H9 (cell line): ENCODE measurements at regions not wholly inside any gene's neighbourhood (a gene's known extent, or its start where the extent isn't known, plus 50 kb on each side); places are given as distances from the start of the nearest gene placed in this dataset.

Experiments
- DNase-seq: peaks from one replicate; pipeline ENCODE4 v3.0.0-alpha.2; 2017
- H2AFZ ChIP-seq: one replicate; pipeline ENCODE4 v1.6.1; 2013; ENCODE audit warnings: mild to moderate bottlenecking, low read length, control low read depth, moderate library complexity
- H2AK5ac ChIP-seq: 2 replicates; pipeline ENCODE4 v1.6.1; 2013; ENCODE audit warnings: low read length, control low read depth, mixed read lengths; ENCODE audit not compliant: insufficient read length
- H2BK120ac ChIP-seq: one replicate; pipeline ENCODE4 v1.6.1; 2013; ENCODE audit warnings: low read depth, mild to moderate bottlenecking, low read length, control low read depth, inconsistent platforms; ENCODE audit not compliant: poor library complexity, severe bottlenecking
- H2BK12ac ChIP-seq: 2 replicates; pipeline ENCODE4 v1.6.1; 2013; ENCODE audit warnings: low read length, control low read depth, mixed read lengths, low read depth; ENCODE audit not compliant: insufficient read length
- H2BK15ac ChIP-seq: 2 replicates; pipeline ENCODE4 v1.6.1; 2013; ENCODE audit warnings: low read depth, low read length, control low read depth
- H2BK20ac ChIP-seq: one replicate; pipeline ENCODE4 v1.6.1; 2013; ENCODE audit warnings: low read depth, mild to moderate bottlenecking, low read length, control low read depth, inconsistent platforms; ENCODE audit not compliant: poor library complexity, severe bottlenecking
- H2BK5ac ChIP-seq: 2 replicates; pipeline ENCODE4 v1.6.1; 2013; ENCODE audit warnings: low read length, control low read depth, mixed read lengths; ENCODE audit not compliant: insufficient read length
- H3K14ac ChIP-seq: 2 replicates; pipeline ENCODE4 v1.6.1; 2013; ENCODE audit warnings: low read length, control low read depth; ENCODE audit not compliant: insufficient read depth
- H3K18ac ChIP-seq: 2 replicates; pipeline ENCODE4 v1.6.1; 2013; ENCODE audit warnings: low read depth, mild to moderate bottlenecking, mixed read lengths, low read length, control low read depth; ENCODE audit not compliant: insufficient read length
- H3K23ac ChIP-seq: 2 replicates; pipeline ENCODE4 v1.6.1; 2013; ENCODE audit warnings: low read length, control low read depth, mixed read lengths, low read depth; ENCODE audit not compliant: insufficient read length
- H3K23me2 ChIP-seq: 2 replicates; pipeline ENCODE4 v1.6.1; 2013; ENCODE audit warnings: low read depth, mild to moderate bottlenecking, mixed read lengths, low read length, control low read depth; ENCODE audit not compliant: insufficient read length, poor library complexity, severe bottlenecking
- H3K27ac ChIP-seq: 2 replicates; pipeline ENCODE4 v1.5.1; 2013; ENCODE audit warnings: low read length, control low read depth, mixed read lengths, low read depth; ENCODE audit not compliant: insufficient read length
- H3K27me3 ChIP-seq: 2 replicates; pipeline ENCODE4 v1.6.1; 2013; ENCODE audit warnings: low read length, control low read depth, inconsistent platforms; ENCODE audit not compliant: insufficient read depth
- H3K4ac ChIP-seq: 2 replicates; pipeline ENCODE4 v1.6.1; 2013; ENCODE audit warnings: low read depth, mild to moderate bottlenecking, control low read depth, inconsistent platforms, low read length, moderate library complexity
- H3K4me1 ChIP-seq: 2 replicates; pipeline ENCODE4 v1.6.1; 2013; ENCODE audit warnings: low read length, control low read depth, inconsistent platforms; ENCODE audit not compliant: insufficient read depth
- H3K4me2 ChIP-seq: 2 replicates; pipeline ENCODE4 v1.6.1; 2013; ENCODE audit warnings: low read length, control low read depth, mixed read lengths; ENCODE audit not compliant: insufficient read length, insufficient read depth
- H3K56ac ChIP-seq: 2 replicates; pipeline ENCODE4 v1.6.1; 2013; ENCODE audit warnings: low read depth, mild to moderate bottlenecking, mixed read lengths, low read length, control low read depth; ENCODE audit not compliant: insufficient read length
- H3K79me1 ChIP-seq: 2 replicates; pipeline ENCODE4 v1.6.1; 2013; ENCODE audit warnings: low read depth, mild to moderate bottlenecking, moderate library complexity, low read length, control low read depth, inconsistent platforms; ENCODE audit not compliant: insufficient read depth, poor library complexity, severe bottlenecking
- H3K79me2 ChIP-seq: 2 replicates; pipeline ENCODE4 v1.6.1; 2013; ENCODE audit warnings: low read length, control low read depth, inconsistent platforms; ENCODE audit not compliant: insufficient read depth
- H3K9ac ChIP-seq: 2 replicates; pipeline ENCODE4 v1.6.1; 2013; ENCODE audit warnings: low read length, control low read depth, mixed read lengths; ENCODE audit not compliant: insufficient read length; ENCODE audit errors: extremely low read depth
- H3K9me3 ChIP-seq: one replicate; pipeline ENCODE4 v1.6.1; 2013; ENCODE audit warnings: low read depth, low read length, inconsistent platforms; ENCODE audit not compliant: control insufficient read depth
- H3T11ph ChIP-seq: one replicate; pipeline ENCODE4 v1.6.1; 2013; ENCODE audit warnings: mild to moderate bottlenecking, low read length, control low read depth, inconsistent platforms
- H4K20me1 ChIP-seq: one replicate; pipeline ENCODE4 v1.6.1; 2013; ENCODE audit not compliant: control insufficient read depth, insufficient read length, insufficient read depth
- H4K5ac ChIP-seq: 2 replicates; pipeline ENCODE4 v1.6.1; 2013; ENCODE audit warnings: low read depth, mild to moderate bottlenecking, mixed read lengths, low read length, control low read depth; ENCODE audit not compliant: insufficient read length
- H4K8ac ChIP-seq: replicated peaks from 2 replicates; pipeline ENCODE4 v1.6.1; 2013; ENCODE audit warnings: low read length, control low read depth, mixed read lengths, low read depth; ENCODE audit not compliant: insufficient read length
- H4K91ac ChIP-seq: 2 replicates; pipeline ENCODE4 v1.6.1; 2013; ENCODE audit warnings: low read depth, mild to moderate bottlenecking, moderate library complexity, mixed read lengths, low read length, control low read depth; ENCODE audit not compliant: insufficient read length
- H3K27ac Mint-ChIP-seq, 3 experiments: 2 replicates in 2 of 3; 3 replicates in 1 of 3; pipeline ENCODE4 v1.8.0; 2020 to 2021; ENCODE audit warnings: mixed read lengths in 3 of 3, mild to moderate bottlenecking in 1 of 3, moderate library complexity in 1 of 3
- H3K27me3 Mint-ChIP-seq: 2 replicates; pipeline ENCODE4 v1.8.0; 2021; ENCODE audit warnings: low read depth, mild to moderate bottlenecking, moderate library complexity, mixed read lengths
- H3K36me3 Mint-ChIP-seq, 3 experiments: 2 replicates in 2 of 3; 3 replicates in 1 of 3; pipeline ENCODE4 v1.8.0; 2020 to 2021; ENCODE audit warnings: low read depth in 3 of 3, mixed read lengths in 3 of 3; ENCODE audit not compliant: insufficient read depth in 1 of 3
- H3K4me1 Mint-ChIP-seq, 2 experiments: 2 replicates each; pipeline ENCODE4 v1.8.0; 2020; ENCODE audit warnings: mixed read lengths in 2 of 2
- H3K4me3 Mint-ChIP-seq, 2 experiments: 2 replicates in 1 of 2; 3 replicates in 1 of 2; pipeline ENCODE4 v1.8.0; 2020 to 2021; ENCODE audit warnings: mild to moderate bottlenecking in 2 of 2, mixed read lengths in 2 of 2, moderate library complexity in 1 of 2
- H3K9me3 Mint-ChIP-seq, 2 experiments: 2 replicates in 1 of 2; 3 replicates in 1 of 2; pipeline ENCODE4 v1.8.0; 2020; ENCODE audit warnings: mild to moderate bottlenecking in 2 of 2, mixed read lengths in 2 of 2, moderate library complexity in 1 of 2
- CTCF ChIP-seq: fragments of 200-600 bp; sonication (generic); conservative IDR thresholded peaks from 3 replicates; pipeline ENCODE4 v1.8.0; 2021; ENCODE audit warnings: antibody characterized with exemption, mild to moderate bottlenecking
- WGBS: extraction: QIAGEN DNeasy Blood & Tissue Kit; methylation state at CpG from one replicate; pipeline ENCODE4 v1.1.7; 2013; ENCODE audit warnings: missing lambda C conversion rate, low lambda C conversion rate, mixed read lengths; ENCODE audit not compliant: insufficient read length; ENCODE audit errors: extremely low coverage; 5-methylcytosine and 5-hydroxymethylcytosine counted together

DNA sequence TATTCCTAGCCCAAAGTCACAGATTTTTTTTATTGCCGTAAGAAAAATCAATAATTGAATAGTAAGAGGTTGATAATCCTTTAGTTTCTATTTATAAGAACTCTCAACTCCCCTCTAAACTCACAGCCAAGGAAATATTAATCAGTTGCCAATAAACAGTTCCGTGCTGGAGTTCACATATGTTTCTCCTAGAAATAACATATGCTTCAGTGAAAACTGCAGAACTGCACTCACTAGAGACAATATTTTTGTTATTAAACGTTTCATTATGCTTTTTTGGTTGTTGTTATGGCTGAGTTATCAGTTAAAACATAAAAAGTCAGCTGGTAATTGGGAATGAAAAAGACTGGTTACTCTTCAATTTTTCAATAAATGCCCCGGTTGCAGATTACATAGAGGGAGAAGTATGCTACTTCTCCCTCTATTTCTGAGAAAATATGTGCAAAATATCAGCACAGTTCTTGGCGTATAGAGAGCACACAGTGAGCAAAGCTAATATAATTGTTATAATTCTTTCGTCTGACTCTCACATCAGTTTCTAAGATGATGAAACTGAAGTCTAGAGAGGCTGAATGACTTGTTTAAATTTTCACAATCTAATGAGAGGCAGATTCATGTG is 781.2 kb upstream of the GRM7 start:
- H3K79me2 ChIP-seq: no peaks in the 10 kb centered on the region
- H3K36me3 Mint-ChIP-seq: peaks cover 0 to 4% (median 4%) of the 10 kb centered on the region in 3 experiments; a peak in 2 of 7 replicates
- no peak overlapping the region for H3K4me2 ChIP-seq
- H3K4me1 ChIP-seq: peaks cover 2% of the 10 kb centered on the region; the same call in 1 of the 2 replicates
- no peak overlapping the region for H3K14ac ChIP-seq
- H3K27ac Mint-ChIP-seq: no peak overlapping the region
- H3K27me3 ChIP-seq: no peaks in the 10 kb centered on the region
- peaks cover 0 to 4% of the 10 kb centered on the region in 2 experiments; a peak in 2 of 4 replicates for H3K4me1 Mint-ChIP-seq
- no peak overlapping the region for H3T11ph ChIP-seq
- H3K4me3 Mint-ChIP-seq: no peak overlapping the region
- no peak overlapping the region for H3K18ac ChIP-seq
- no peaks in the 10 kb centered on the region for H3K23me2 ChIP-seq
- H2AK5ac ChIP-seq: no peak overlapping the region
- H3K79me1 ChIP-seq: no peaks in the 10 kb centered on the region
- no peak overlapping the region for H2BK15ac ChIP-seq
- no peak overlapping the region for H3K56ac ChIP-seq
- H3K27ac ChIP-seq: no peak overlapping the region
- H3K4ac ChIP-seq: no peak overlapping the region
- H4K5ac ChIP-seq: no peak overlapping the region
- H4K91ac ChIP-seq: no peak overlapping the region
- WGBS: no CpG with 5 or more reads among the region's 6 CpGs
- H2BK12ac ChIP-seq: no peak overlapping the region
- H3K23ac ChIP-seq: no peak overlapping the region
- no peaks in the 10 kb centered on the region for H3K9me3 ChIP-seq
- H2BK20ac ChIP-seq: no peak overlapping the region
- DNase-seq: no peak
- H4K20me1 ChIP-seq: no peaks in the 10 kb centered on the region
- H3K27me3 Mint-ChIP-seq: no peaks in the 10 kb centered on the region
- H2BK5ac ChIP-seq: no peak overlapping the region
- no peak for TF ChIP-seq CTCF
- no peak overlapping the region for H4K8ac ChIP-seq
- peaks cover 0 to 4% of the 10 kb centered on the region in 2 experiments; a peak in 3 of 5 replicates for H3K9me3 Mint-ChIP-seq
- H2AFZ ChIP-seq: no peak overlapping the region
- H3K9ac ChIP-seq: no peak overlapping the region
- no peak overlapping the region for H2BK120ac ChIP-seq
